Neural cell (in vitro differentiated cells): ENCODE measurements at regions not wholly inside any gene's neighbourhood (a gene's known extent, or its start where the extent isn't known, plus 50 kb on each side); places are given as distances from the start of the nearest gene placed in this dataset.

Source experiments
- H2AFZ ChIP-seq: fragments of 200-600, 300-800 bp; sonication (generic), shearing (Covaris generic); 2 replicates; pipeline ENCODE4 v1.6.0; 2014; ENCODE audit warnings: low read depth, mild to moderate bottlenecking, antibody characterized with exemption, low read length, moderate library complexity
- H3F3A ChIP-seq: fragments of 200-600 bp; shearing (Covaris generic); 2 replicates; pipeline ENCODE4 v1.6.1; 2016; ENCODE audit warnings: mild to moderate bottlenecking, moderate library complexity, mixed read lengths, antibody characterized with exemption, low read length; ENCODE audit not compliant: insufficient read depth, poor library complexity, severe bottlenecking
- H3K27ac ChIP-seq: fragments of 200-600, 300-800 bp; sonication (generic), shearing (Covaris generic); 2 replicates; pipeline ENCODE4 v1.5.1; 2014; ENCODE audit warnings: mild to moderate bottlenecking, low read length, moderate library complexity
- H3K27me3 ChIP-seq: fragments of 300-800, 200-600 bp; sonication (generic), shearing (Covaris generic); 2 replicates; pipeline ENCODE4 v1.6.0; 2014; ENCODE audit warnings: mild to moderate bottlenecking, low read depth, low read length, moderate library complexity; ENCODE audit not compliant: insufficient read depth
- H3K36me3 ChIP-seq: fragments of 300-800, 200-600 bp; sonication (generic), shearing (Covaris generic); 2 replicates; pipeline ENCODE4 v1.5.1; 2014; ENCODE audit warnings: mild to moderate bottlenecking, antibody characterized with exemption, low read length, moderate library complexity; ENCODE audit not compliant: insufficient read depth
- H3K4me2 ChIP-seq: fragments of 300-800, 200-600 bp; sonication (generic), shearing (Covaris generic); 2 replicates; pipeline ENCODE4 v1.6.0; 2014; ENCODE audit warnings: mild to moderate bottlenecking, low read length
- H3K4me3 ChIP-seq: fragments of 300-800, 200-600 bp; sonication (generic), shearing (Covaris generic); 2 replicates; pipeline ENCODE4 v1.5.1; 2014; ENCODE audit warnings: mild to moderate bottlenecking, low read length, moderate library complexity
- H3K79me2 ChIP-seq: fragments of 200-600 bp; shearing (Covaris generic); replicated peaks from 2 replicates; pipeline ENCODE4 v1.6.0; 2014; ENCODE audit warnings: mild to moderate bottlenecking, low read length, moderate library complexity; ENCODE audit not compliant: insufficient read depth
- H3K9ac ChIP-seq: fragments of 300-800, 200-600 bp; sonication (generic), shearing (Covaris generic); 2 replicates; pipeline ENCODE4 v1.6.1; 2016; ENCODE audit warnings: mild to moderate bottlenecking, low read length, mixed read lengths
- H3K9me2 ChIP-seq: fragments of 200-600 bp; shearing (Covaris generic); 2 replicates; pipeline ENCODE4 v1.6.1; 2016; ENCODE audit warnings: mild to moderate bottlenecking, low read length, mixed read lengths; ENCODE audit not compliant: insufficient read depth
- H3K9me3 ChIP-seq: fragments of 200-600, 300-800 bp; sonication (generic), shearing (Covaris generic); 2 replicates; pipeline ENCODE4 v1.6.1; 2016; ENCODE audit warnings: mild to moderate bottlenecking, mixed run types, low read length, moderate library complexity, mixed read lengths
- H4K20me1 ChIP-seq: fragments of 200-600 bp; shearing (Covaris generic); 2 replicates; pipeline ENCODE4 v1.6.1; 2016; ENCODE audit warnings: mild to moderate bottlenecking, mixed run types; ENCODE audit not compliant: insufficient read depth
- EP300 ChIP-seq: fragments of 450-650 bp; conservative IDR thresholded peaks from 2 replicates; pipeline ENCODE4 v1.6.1; 2014; ENCODE audit warnings: antibody characterized with exemption, mild to moderate bottlenecking, moderate library complexity; ENCODE audit not compliant: poor library complexity, severe bottlenecking
- EZH2 ChIP-seq: fragments of 200-600, 300-800 bp; shearing (Covaris generic), sonication (generic); IDR thresholded peaks from 2 replicates; pipeline ENCODE4 v1.6.1; 2014; ENCODE audit warnings: antibody characterized with exemption, low read length, borderline replicate concordance, mild to moderate bottlenecking; ENCODE audit not compliant: insufficient read depth, poor library complexity, severe bottlenecking
- MXI1 ChIP-seq: fragments of 450-650 bp; conservative IDR thresholded peaks from 2 replicates; pipeline ENCODE4 v1.6.1; 2014; ENCODE audit warnings: antibody characterized with exemption, mild to moderate bottlenecking; ENCODE audit not compliant: poor library complexity, severe bottlenecking
- POLR2AphosphoS5 ChIP-seq: IDR thresholded peaks from 2 replicates; pipeline ENCODE4 v1.6.1; 2012
- RAD21 ChIP-seq: fragments of 450-650 bp; conservative IDR thresholded peaks from 2 replicates; pipeline ENCODE4 v1.6.1; 2014; ENCODE audit warnings: antibody characterized with exemption, mild to moderate bottlenecking, moderate library complexity
- SMC3 ChIP-seq: fragments of 450-650 bp; conservative IDR thresholded peaks from 2 replicates; pipeline ENCODE4 v1.6.1; 2014; ENCODE audit warnings: antibody characterized with exemption, mild to moderate bottlenecking, moderate library complexity; ENCODE audit not compliant: poor library complexity
- TAF1 ChIP-seq: IDR thresholded peaks from 2 replicates; pipeline ENCODE4 v1.6.1; 2012; ENCODE audit warnings: low read depth
- TF ChIP-seq, protein P1 (sequence below): IDR thresholded peaks from 2 replicates; pipeline ENCODE4 v1.6.1; 2012; ENCODE audit warnings: borderline replicate concordance
- TF ChIP-seq, protein P2 (sequence below): fragments of 450-650 bp; IDR thresholded peaks from 2 replicates; pipeline ENCODE4 v1.5.1; 2014; ENCODE audit warnings: antibody characterized with exemption, mild to moderate bottlenecking, moderate library complexity; ENCODE audit not compliant: poor library complexity, severe bottlenecking

DNA sequence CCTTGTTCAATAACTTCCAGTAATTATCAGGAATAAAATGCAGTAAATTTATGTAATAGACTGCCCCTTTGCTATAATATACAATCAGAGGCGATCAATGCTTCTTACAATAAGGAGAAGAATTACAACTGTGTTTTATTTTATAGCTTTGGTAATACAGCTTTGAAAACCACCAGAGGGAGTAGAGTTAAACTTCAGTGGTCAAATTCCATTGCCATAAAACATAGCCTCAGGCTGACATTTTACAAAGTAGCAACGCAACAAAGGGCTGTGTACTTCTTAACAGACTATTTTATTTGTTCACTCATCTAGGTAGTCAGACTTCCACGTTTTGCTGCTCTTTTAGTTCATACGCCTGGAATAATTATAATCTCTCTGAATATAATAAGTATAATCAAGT, 58.5 kb downstream of the TEX13C start:
- no peaks in the 10 kb centered on the region for H3F3A ChIP-seq
- H3K27ac ChIP-seq = no peak overlapping the region
- H3K36me3 ChIP-seq = no peaks in the 10 kb centered on the region
- no peaks in the 10 kb centered on the region for H4K20me1 ChIP-seq
- H3K9me3 ChIP-seq = no peaks in the 10 kb centered on the region
- H2AFZ ChIP-seq = no peak overlapping the region
- no peak overlapping the region for H3K4me2 ChIP-seq
- no peak overlapping the region for H3K4me3 ChIP-seq
- H3K9me2 ChIP-seq = no peaks in the 10 kb centered on the region
- H3K79me2 ChIP-seq = no peaks in the 10 kb centered on the region
- H3K27me3 ChIP-seq = no peaks in the 10 kb centered on the region
- no peak overlapping the region for H3K9ac ChIP-seq
- no peak for TF ChIP-seq SMC3
- TF ChIP-seq TAF1 = no peak
- no peak for TF ChIP-seq POLR2AphosphoS5
- TF ChIP-seq EZH2 = no peak
- TF ChIP-seq, protein P1, sequence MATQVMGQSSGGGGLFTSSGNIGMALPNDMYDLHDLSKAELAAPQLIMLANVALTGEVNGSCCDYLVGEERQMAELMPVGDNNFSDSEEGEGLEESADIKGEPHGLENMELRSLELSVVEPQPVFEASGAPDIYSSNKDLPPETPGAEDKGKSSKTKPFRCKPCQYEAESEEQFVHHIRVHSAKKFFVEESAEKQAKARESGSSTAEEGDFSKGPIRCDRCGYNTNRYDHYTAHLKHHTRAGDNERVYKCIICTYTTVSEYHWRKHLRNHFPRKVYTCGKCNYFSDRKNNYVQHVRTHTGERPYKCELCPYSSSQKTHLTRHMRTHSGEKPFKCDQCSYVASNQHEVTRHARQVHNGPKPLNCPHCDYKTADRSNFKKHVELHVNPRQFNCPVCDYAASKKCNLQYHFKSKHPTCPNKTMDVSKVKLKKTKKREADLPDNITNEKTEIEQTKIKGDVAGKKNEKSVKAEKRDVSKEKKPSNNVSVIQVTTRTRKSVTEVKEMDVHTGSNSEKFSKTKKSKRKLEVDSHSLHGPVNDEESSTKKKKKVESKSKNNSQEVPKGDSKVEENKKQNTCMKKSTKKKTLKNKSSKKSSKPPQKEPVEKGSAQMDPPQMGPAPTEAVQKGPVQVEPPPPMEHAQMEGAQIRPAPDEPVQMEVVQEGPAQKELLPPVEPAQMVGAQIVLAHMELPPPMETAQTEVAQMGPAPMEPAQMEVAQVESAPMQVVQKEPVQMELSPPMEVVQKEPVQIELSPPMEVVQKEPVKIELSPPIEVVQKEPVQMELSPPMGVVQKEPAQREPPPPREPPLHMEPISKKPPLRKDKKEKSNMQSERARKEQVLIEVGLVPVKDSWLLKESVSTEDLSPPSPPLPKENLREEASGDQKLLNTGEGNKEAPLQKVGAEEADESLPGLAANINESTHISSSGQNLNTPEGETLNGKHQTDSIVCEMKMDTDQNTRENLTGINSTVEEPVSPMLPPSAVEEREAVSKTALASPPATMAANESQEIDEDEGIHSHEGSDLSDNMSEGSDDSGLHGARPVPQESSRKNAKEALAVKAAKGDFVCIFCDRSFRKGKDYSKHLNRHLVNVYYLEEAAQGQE = no peak
- no peak for TF ChIP-seq MXI1
- TF ChIP-seq RAD21 = no peak
- TF ChIP-seq, protein P2, sequence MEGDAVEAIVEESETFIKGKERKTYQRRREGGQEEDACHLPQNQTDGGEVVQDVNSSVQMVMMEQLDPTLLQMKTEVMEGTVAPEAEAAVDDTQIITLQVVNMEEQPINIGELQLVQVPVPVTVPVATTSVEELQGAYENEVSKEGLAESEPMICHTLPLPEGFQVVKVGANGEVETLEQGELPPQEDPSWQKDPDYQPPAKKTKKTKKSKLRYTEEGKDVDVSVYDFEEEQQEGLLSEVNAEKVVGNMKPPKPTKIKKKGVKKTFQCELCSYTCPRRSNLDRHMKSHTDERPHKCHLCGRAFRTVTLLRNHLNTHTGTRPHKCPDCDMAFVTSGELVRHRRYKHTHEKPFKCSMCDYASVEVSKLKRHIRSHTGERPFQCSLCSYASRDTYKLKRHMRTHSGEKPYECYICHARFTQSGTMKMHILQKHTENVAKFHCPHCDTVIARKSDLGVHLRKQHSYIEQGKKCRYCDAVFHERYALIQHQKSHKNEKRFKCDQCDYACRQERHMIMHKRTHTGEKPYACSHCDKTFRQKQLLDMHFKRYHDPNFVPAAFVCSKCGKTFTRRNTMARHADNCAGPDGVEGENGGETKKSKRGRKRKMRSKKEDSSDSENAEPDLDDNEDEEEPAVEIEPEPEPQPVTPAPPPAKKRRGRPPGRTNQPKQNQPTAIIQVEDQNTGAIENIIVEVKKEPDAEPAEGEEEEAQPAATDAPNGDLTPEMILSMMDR = no peak
- TF ChIP-seq EP300 = no peak

DNA sequence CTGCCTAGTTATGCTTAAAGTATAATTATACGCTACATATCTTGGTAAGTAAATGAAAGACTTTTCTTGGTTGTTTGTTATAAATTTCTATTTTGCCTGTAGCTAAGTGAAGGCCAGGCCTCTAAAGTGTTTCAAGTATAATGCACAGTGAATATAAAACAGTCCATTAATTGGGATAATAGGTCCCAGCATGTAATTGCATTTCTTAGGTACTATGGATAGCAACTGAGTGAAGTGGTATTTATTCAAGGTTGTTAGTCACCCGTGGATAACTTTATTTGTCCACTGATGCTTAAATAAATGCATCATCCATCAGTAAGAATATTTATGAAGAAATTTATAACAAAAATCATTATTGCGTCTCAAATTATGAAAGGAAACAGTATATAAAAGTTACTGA, 59.1 kb downstream of the TEX13C start:
- Histone ChIP-seq H3K4me2 (no peak overlapping the region), H3K79me2 (no peaks in the 10 kb centered on the region), H3K9me2 (no peaks in the 10 kb centered on the region), H3K36me3 (no peaks in the 10 kb centered on the region), H3K27ac (no peak overlapping the region), H2AFZ (no peak overlapping the region), H3F3A (no peaks in the 10 kb centered on the region), H3K4me3 (no peak overlapping the region), H3K9me3 (no peaks in the 10 kb centered on the region), H3K27me3 (no peaks in the 10 kb centered on the region), H4K20me1 (no peaks in the 10 kb centered on the region), H3K9ac (no peak overlapping the region)
- no peak for TF ChIP-seq RAD21
- TF ChIP-seq EZH2 = no peak
- TF ChIP-seq, protein P1 = no peak
- no peak for TF ChIP-seq SMC3
- TF ChIP-seq POLR2AphosphoS5 = no peak
- TF ChIP-seq, protein P2 = no peak
- no peak for TF ChIP-seq MXI1
- TF ChIP-seq TAF1 = no peak
- TF ChIP-seq EP300 = no peak
